ENCODE measurements at regions not wholly inside any gene's neighbourhood (a gene's known extent, or its start where the extent isn't known, plus 50 kb on each side); places are given as distances from the start of the nearest gene placed in this dataset.

DNA sequence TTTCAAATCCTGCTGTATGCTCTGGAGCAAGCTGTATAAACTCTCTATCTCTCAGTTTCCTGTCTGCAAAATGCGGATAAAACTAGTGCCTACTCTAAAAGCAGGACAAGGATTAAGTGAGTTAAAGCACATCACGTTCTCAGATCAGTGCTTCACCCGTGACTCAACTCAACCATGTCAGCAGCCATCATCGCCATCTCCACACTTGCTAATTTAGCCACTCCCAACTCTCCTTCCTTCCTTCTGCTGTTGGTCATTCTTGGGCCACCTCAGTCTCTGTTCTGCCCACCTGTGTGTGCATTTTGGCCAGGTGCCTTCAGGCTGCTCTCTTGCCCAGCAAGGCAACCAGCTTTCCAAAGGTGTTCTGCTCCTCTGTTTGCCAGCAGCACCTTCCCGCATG lies 260.0 kb upstream of the CDYL start:
- peak; percentile 10 to 19 for DNase-seq (ENCODE audit: low read depth in 2 of 2)
- H3K4me3 ChIP-seq (replicated peaks in 1 of 2; ENCODE audit: low read depth in 2 of 2, low read length in 2 of 2) = no peak overlapping the region
- TF ChIP-seq, protein P1, sequence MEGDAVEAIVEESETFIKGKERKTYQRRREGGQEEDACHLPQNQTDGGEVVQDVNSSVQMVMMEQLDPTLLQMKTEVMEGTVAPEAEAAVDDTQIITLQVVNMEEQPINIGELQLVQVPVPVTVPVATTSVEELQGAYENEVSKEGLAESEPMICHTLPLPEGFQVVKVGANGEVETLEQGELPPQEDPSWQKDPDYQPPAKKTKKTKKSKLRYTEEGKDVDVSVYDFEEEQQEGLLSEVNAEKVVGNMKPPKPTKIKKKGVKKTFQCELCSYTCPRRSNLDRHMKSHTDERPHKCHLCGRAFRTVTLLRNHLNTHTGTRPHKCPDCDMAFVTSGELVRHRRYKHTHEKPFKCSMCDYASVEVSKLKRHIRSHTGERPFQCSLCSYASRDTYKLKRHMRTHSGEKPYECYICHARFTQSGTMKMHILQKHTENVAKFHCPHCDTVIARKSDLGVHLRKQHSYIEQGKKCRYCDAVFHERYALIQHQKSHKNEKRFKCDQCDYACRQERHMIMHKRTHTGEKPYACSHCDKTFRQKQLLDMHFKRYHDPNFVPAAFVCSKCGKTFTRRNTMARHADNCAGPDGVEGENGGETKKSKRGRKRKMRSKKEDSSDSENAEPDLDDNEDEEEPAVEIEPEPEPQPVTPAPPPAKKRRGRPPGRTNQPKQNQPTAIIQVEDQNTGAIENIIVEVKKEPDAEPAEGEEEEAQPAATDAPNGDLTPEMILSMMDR (IDR thresholded peaks at IDR 0.05; ENCODE audit: low read depth, low read length) = no peak

- H3K4me3 ChIP-seq (replicated peaks in 1 of 2; ENCODE audit: low read depth in 2 of 2, low read length in 2 of 2) = no peak overlapping the region
- TF ChIP-seq, protein P1 (IDR thresholded peaks at IDR 0.05; ENCODE audit: low read depth, low read length) = no peak
- no peak for DNase-seq (ENCODE audit: low read depth in 2 of 2)
These were observed 262.6 kb upstream of the CDYL start for GRCh38 chr6:4513561-4513960.

GRCh38 chr6:4512051-4512471 lies 264.1 kb upstream of the CDYL start:
- H3K4me3 ChIP-seq (replicated peaks in 1 of 2; ENCODE audit: low read depth in 2 of 2, low read length in 2 of 2) = no peak overlapping the region
- TF ChIP-seq, protein P1 (IDR thresholded peaks at IDR 0.05; ENCODE audit: low read depth, low read length) = no peak
- no peak for DNase-seq (ENCODE audit: low read depth in 2 of 2)

- no peak for DNase-seq (ENCODE audit: low read depth in 2 of 2)
- TF ChIP-seq, protein P1 (IDR thresholded peaks at IDR 0.05; ENCODE audit: low read depth, low read length) = no peak
- no peak overlapping the region for H3K4me3 ChIP-seq (replicated peaks in 1 of 2; ENCODE audit: low read depth in 2 of 2, low read length in 2 of 2)
These were observed 264.6 kb upstream of the CDYL start for GRCh38 chr6:4511641-4512020.

GRCh38 chr6:4510906-4511640 lies 265.1 kb upstream of the CDYL start:
- H3K4me3 ChIP-seq (replicated peaks in 1 of 2; ENCODE audit: low read depth in 2 of 2, low read length in 2 of 2) = no peak overlapping the region
- DNase-seq (ENCODE audit: low read depth in 2 of 2) = no peak
- TF ChIP-seq, protein P1 (IDR thresholded peaks at IDR 0.05; ENCODE audit: low read depth, low read length) = no peak

DNA sequence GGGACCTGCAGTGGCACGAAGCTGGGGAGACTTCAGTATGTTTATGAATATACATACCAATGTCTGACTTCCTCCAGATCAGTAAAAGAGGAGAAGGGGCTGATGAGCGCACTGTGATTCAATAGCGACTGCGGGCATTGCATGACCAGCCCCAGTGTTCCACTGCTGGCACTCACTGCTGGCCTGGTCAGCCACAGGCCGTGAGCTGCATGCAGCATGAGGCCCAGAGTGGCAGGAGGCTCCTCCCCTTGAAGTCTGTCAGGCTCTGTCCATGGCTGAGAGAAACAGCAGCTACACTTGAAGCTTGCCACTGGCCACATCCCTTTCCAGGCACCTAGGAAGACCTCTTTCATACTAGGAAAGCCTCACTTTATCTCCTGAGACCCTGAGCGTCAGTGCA lies 265.9 kb upstream of the CDYL start:
- no peak for DNase-seq (ENCODE audit: low read depth in 2 of 2)
- no peak overlapping the region for H3K4me3 ChIP-seq (replicated peaks in 1 of 2; ENCODE audit: low read depth in 2 of 2, low read length in 2 of 2)
- TF ChIP-seq, protein P1 (IDR thresholded peaks at IDR 0.05; ENCODE audit: low read depth, low read length) = no peak

DNA sequence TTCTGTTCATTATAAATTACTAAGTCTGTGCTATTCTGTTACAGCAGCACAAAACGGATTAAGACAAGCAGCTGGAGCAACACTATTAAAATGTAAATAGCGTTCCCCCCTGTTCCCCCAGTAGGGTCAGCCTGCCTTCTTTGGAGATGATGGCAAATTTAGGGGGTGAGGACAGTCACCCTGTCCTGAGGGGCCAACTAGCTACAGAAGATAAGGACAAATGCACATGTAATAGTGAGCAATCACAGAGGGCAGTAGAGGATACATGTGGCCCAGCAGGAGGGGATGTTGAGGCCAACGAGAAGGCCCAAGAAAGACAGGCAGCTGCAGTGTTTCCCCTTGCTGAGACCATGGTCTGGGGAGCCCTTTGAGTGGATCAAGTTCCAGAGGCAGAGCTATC lies 266.7 kb upstream of the CDYL start:
- TF ChIP-seq, protein P1 (IDR thresholded peaks at IDR 0.05; ENCODE audit: low read depth, low read length) = no peak

More for the DNA sequence above, 266.7 kb upstream of the CDYL start:
- H3K4me3 ChIP-seq (replicated peaks in 1 of 2; ENCODE audit: low read depth in 2 of 2, low read length in 2 of 2) = no peak overlapping the region
- DNase-seq (ENCODE audit: low read depth in 2 of 2) = no peak
